ENCODE measurements at regions not wholly inside any gene's neighbourhood (a gene's known extent, or its start where the extent isn't known, plus 50 kb on each side); places are given as distances from the start of the nearest gene placed in this dataset.
"Not testable (repeated sequence)": the region's sequence is repeated elsewhere in the genome, so short reads cannot be mapped to it uniquely, and the experiment has no call there.

- no peak for DNase-seq
Observed at GRCh38 chr2:136715146-136715545, 50.2 kb upstream of the THSD7B start.

- no peak for DNase-seq
Observed at GRCh38 chr2:136714452-136714951, 50.8 kb upstream of the THSD7B start.

DNA sequence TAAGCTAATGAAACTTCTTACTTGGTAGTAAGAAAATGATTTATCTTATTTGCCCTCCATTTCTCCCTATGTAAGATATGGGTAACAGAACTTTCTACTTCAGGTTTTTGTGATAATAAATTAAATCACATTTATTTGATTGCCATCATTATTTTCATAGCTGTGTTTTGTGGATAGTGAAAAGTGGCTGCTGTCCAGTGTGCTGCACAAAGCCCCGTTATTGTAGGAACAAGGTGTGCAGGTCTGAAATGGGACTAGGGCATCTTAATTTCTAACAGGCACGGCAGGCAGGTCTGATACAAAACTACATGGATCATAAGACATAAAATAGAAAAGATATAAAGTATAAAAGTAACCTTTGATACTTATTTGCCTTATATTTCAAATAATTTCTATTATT is 51.6 kb upstream of the THSD7B start:
- no peak for DNase-seq

GRCh38 chr2:136705336-136705735 is 60.0 kb upstream of the THSD7B start:
- no peak for DNase-seq

GRCh38 chr2:136703214-136703613 is 62.1 kb upstream of the THSD7B start:
- no peak for DNase-seq

DNA sequence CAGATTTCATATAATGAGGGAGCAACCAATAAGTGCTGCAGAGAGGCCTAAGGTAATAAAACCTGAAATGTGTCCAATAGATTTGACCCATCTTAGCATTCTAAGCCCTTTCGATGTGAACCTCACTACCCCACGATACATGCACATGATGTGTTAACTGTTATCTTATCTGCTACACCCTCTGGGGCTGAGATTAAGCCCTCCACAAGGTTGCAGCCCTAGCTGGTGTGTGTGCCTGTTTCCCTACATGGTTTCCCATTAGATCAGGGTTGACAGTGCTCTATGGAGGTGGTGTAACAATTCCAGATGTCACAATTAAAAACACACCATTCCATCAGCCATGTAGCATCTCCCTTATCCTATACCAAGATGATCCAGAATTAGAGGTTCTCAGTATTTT is 68.9 kb upstream of the THSD7B start:
- DNase-seq = no peak

DNA sequence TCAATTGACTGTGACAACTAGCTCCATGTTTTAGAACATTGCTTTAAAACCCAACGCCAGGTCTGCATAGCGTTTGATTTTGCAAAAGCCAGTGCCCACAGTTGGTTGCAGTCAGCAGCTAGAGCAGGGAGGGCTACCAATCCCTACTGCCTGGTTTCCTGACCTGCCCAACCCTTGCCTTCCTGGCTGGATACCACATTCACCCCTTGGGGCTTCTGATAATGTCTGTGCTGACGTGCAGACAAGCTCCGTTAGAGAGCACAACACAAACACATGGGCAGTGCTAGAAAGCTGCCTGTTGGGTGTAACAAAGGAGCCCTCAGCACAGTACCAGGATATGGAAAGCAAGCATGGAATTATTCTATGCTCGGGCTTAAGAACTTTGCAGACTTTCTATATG is 71.4 kb upstream of the THSD7B start:
- DNase-seq = no peak

DNA sequence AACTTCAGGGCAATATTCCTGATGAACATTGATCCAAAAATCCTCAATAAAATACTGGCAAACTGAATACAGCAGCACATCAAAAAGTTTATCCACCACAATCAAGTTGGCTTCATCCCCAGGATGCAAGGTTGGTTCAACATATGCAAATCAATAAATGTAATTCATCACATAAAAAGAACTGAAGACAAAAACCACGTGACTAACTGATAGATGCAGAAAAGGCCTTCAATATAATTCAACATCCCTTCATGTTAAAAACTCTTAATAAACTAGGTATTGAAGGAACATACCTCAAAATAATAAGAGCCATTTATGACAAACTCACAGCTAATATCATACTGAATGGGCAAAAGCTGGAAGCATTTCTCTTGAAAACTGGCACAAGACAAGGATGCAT is 85.3 kb upstream of the THSD7B start:
- DNase-seq = not testable (repeated sequence)

GRCh38 chr2:136665736-136666135 is 99.6 kb upstream of the THSD7B start:
- no peak for DNase-seq

DNA sequence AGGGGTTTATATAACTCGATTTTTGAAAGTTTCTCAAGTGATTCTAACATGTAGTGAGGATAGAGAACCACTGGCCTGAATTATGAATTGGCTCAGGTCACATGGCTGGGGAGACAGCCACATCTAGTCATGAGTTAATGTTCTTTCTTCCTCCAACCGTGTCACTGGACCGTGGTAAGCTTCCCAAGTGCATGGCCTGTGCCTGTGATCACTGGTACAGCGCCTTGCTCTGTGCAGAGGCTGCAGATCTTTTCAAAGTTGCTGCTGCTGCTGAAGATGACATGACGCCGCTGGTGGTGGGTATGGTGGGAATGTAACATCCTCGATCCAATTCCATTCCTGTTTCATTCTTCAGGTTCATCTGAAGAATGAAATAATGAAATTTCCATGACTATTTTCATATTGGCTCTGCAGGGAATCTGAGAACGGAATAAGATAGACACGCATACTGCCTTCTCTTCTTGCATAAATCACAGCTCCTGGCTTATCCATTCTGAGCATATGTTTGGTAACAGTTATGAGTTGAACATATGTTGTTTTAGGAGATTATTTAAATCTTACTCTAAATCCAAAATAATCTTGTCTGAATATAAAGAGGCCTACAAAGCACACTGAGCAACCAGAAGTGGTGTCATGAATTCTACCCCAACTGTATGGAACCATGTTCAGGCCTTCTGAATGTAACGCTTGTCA is 100.5 kb upstream of the THSD7B start:
- no peak for DNase-seq

DNA sequence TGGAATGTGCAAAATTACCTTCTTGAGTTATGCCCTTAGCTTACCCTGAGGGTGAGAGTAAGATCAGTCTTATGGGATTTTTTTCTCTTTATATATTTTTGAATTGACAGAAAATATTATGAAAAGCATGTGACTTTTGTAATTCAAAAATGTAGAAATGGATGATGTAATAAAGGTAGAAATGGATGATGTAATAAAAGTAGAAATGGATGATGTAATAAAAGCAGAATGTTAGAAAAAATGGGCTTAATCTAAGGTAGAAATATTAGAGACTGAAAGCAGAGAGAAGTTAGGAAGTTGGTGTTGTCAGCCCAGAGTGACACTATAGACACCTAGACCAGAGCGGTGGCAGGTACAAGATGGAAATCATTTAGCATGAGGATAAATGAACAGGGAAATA is 107.1 kb upstream of the THSD7B start:
- no peak for DNase-seq

- DNase-seq = no peak
Observed at GRCh38 chr2:136653861-136654260, 111.5 kb upstream of the THSD7B start.

GRCh38 chr2:136651456-136652010 is 113.8 kb upstream of the THSD7B start:
- DNase-seq = no peak

DNA sequence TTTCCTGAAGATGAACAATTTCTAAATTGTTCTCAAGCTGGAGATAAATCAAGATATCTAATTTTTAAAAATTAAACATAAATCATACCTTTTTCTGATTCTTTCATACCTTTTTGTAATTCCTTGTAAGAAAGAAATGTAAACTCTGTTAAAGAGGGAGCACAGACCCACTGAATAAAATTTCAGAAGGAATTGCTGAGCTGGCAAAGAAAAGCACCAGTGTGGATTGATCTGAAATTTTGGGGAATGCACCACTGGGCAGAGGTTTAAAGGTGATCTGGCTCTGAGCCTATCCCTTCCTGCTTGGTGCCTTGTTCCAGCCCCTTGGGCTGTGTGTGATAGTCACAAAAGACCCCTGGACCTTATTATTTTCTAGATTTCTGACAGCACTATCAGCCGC is 118.3 kb upstream of the THSD7B start:
- DNase-seq = no peak

- no peak for DNase-seq
Observed at GRCh38 chr2:136645236-136645828, 120.0 kb upstream of the THSD7B start.

- DNase-seq = no peak
Observed at GRCh38 chr2:136639651-136640050, 125.7 kb upstream of the THSD7B start.

- no peak for DNase-seq
Observed at GRCh38 chr2:136638193-136638592, 127.2 kb upstream of the THSD7B start.

DNA sequence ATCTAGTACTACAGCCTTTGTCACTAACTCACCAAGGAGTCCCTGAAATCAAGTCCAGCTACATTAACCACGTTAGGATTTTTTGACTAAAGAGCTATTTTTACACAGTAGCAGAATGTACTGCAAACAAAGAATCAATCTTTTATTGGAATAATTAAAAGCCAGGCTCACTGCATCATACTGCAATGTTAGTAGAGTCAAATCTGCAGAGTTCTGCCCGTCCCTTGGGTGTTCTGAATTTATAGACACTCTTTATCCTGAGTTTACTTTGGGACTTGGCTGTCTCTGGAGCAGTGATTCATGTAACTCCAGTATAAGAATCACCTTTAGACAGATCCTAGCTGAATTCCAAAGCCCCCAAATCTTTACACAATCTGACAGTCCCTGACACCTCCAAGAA is 127.9 kb upstream of the THSD7B start:
- no peak for DNase-seq

DNA sequence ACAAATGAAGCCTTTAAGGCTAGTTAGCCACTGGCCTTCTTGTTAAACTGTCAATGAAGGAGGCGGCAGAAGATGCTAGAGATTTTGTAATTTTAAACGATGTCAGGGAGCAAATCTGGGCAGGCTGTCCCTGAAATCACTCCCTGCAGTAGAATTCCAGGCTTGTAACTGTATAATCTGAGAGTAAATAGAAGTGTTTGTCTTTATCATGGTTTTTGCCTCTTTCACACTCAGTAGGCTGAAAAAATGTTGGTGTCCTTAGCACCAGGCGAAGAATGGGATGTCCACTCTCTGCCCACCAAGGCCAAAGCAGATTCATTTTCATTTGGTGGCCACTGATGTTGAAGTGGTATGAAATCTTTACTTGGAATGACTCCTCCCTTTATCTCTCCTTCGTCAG is 136.9 kb upstream of the THSD7B start:
- no peak for DNase-seq

- DNase-seq = no peak
Observed at GRCh38 chr2:136613096-136613495, 152.2 kb upstream of the THSD7B start.

DNA sequence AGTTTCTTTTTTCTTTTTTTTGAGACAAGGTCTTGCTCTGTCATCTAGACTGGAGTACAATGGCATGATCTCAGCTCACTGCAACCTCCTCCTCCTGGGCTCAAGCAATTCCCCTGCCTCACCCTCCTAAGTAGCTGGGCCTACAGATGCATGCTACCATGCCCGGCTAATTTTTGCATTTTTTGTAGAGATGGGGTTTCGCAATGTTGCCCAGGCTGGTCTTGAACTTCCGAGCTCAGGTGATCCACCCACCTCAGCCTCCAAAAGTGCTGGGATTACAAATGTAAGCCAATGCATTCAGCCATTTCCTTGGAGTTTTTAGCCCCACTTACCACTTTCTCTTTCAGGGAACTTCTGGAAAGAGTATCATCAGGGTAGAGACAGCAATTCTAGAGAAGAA is 153.3 kb upstream of the THSD7B start:
- no peak for DNase-seq

- no peak for DNase-seq
Observed at GRCh38 chr2:136611451-136611850, 153.9 kb upstream of the THSD7B start.

GRCh38 chr2:136582628-136583205 is 182.6 kb upstream of the THSD7B start:
- DNase-seq = no peak

GRCh38 chr2:136572335-136572734 is 193.0 kb upstream of the THSD7B start:
- no peak for DNase-seq
